Liver (tissue), 8 donors: ENCODE measurements at regions not wholly inside any gene's neighbourhood (a gene's known extent, or its start where the extent isn't known, plus 50 kb on each side); places are given as distances from the start of the nearest gene placed in this dataset.

Experiments
- DNase-seq: peaks from one replicate; pipeline ENCODE4 v3.0.0-alpha.2; 2017; ENCODE audit warnings: low spot score
- H3K27ac ChIP-seq, 2 donors: one replicate each; pipeline ENCODE4 v1.7.0; 2013; ENCODE audit warnings: inconsistent platforms in 2 of 2, low read length in 2 of 2, control low read depth in 1 of 2, low read depth in 1 of 2, mild to moderate bottlenecking in 1 of 2
- H3K27me3 ChIP-seq, 4 donors: one replicate each; pipeline versions ENCODE4 v1.6.1 to v1.7.0; 2013; ENCODE audit warnings: low read length in 3 of 4, inconsistent platforms in 1 of 4, mild to moderate bottlenecking in 1 of 4, moderate library complexity in 1 of 4; ENCODE audit not compliant: control insufficient read depth in 4 of 4, insufficient read depth in 4 of 4
- H3K36me3 ChIP-seq, 4 donors: one replicate each; pipeline versions ENCODE4 v1.6.1 to v1.7.0; 2013; ENCODE audit warnings: low read length in 3 of 4, mild to moderate bottlenecking in 3 of 4, low read depth in 1 of 4, moderate library complexity in 1 of 4; ENCODE audit not compliant: control insufficient read depth in 4 of 4, insufficient read depth in 3 of 4
- H3K4me1 ChIP-seq, 4 donors: one replicate each; pipeline versions ENCODE4 v1.6.1 to v1.7.0; 2013; ENCODE audit warnings: low read length in 3 of 4, mild to moderate bottlenecking in 3 of 4, moderate library complexity in 1 of 4; ENCODE audit not compliant: control insufficient read depth in 4 of 4, insufficient read depth in 4 of 4
- H3K4me3 ChIP-seq, 3 donors: one replicate each; pipeline versions ENCODE4 v1.6.1 to v1.7.0; 2013; ENCODE audit warnings: low read length in 3 of 3, control low read depth in 1 of 3, low read depth in 1 of 3, mild to moderate bottlenecking in 1 of 3
- H3K9ac ChIP-seq, 2 donors: one replicate each; pipeline ENCODE4 v1.7.0; 2013; ENCODE audit warnings: low read length in 2 of 2, mild to moderate bottlenecking in 2 of 2, moderate library complexity in 2 of 2, control low read depth in 1 of 2, low read depth in 1 of 2
- H3K9me3 ChIP-seq, 4 donors: one replicate each; pipeline versions ENCODE4 v1.6.1 to v1.7.0; 2013; ENCODE audit warnings: low read length in 3 of 4; ENCODE audit not compliant: control insufficient read depth in 4 of 4
- ATF3 ChIP-seq: IDR thresholded peaks from 2 replicates; pipeline ENCODE4 v1.6.1; 2016; ENCODE audit warnings: antibody characterized with exemption
- CTCF ChIP-seq: fragments of 150-350 bp; IDR thresholded peaks from 2 replicates; pipeline ENCODE4 v1.5.1; 2017; ENCODE audit warnings: improper control_type of control experiment, low read depth, low read length; ENCODE audit not compliant: missing input control
- FOXA1 ChIP-seq: IDR thresholded peaks from 2 replicates; pipeline ENCODE4 v1.6.1; 2016; ENCODE audit warnings: antibody characterized with exemption
- FOXA2 ChIP-seq: IDR thresholded peaks from 2 replicates; pipeline ENCODE4 v1.6.1; 2016; ENCODE audit warnings: antibody characterized with exemption
- GABPA ChIP-seq, 2 donors: IDR thresholded peaks in 1 of 2; conservative IDR thresholded peaks in 1 of 2; 2 replicates each; pipeline ENCODE4 v1.6.1; 2016; ENCODE audit warnings: antibody characterized with exemption in 2 of 2, mild to moderate bottlenecking in 1 of 2, moderate library complexity in 1 of 2
- HNF4A ChIP-seq, 2 donors: conservative IDR thresholded peaks; 2 replicates each; pipeline ENCODE4 v1.6.1; 2016; ENCODE audit warnings: antibody characterized with exemption in 2 of 2, mild to moderate bottlenecking in 2 of 2
- HNF4G ChIP-seq: IDR thresholded peaks from 2 replicates; pipeline ENCODE4 v1.6.1; 2016; ENCODE audit warnings: antibody characterized with exemption
- JUND ChIP-seq, 2 donors: IDR thresholded peaks; 2 replicates each; pipeline ENCODE4 v1.6.1; 2016; ENCODE audit warnings: antibody characterized with exemption in 2 of 2
- MAX ChIP-seq: IDR thresholded peaks from 2 replicates; pipeline ENCODE4 v1.6.1; 2016; ENCODE audit warnings: antibody characterized with exemption
- RAD21 ChIP-seq, 2 donors: IDR thresholded peaks; 2 replicates each; pipeline ENCODE4 v1.6.1; 2016; ENCODE audit warnings: antibody characterized with exemption in 2 of 2, mild to moderate bottlenecking in 2 of 2
- REST ChIP-seq: IDR thresholded peaks from 2 replicates; pipeline ENCODE4 v1.6.1; 2016; ENCODE audit warnings: antibody characterized with exemption, mild to moderate bottlenecking
- SP1 ChIP-seq: IDR thresholded peaks from 2 replicates; pipeline ENCODE4 v1.6.1; 2018; ENCODE audit warnings: antibody characterized with exemption, mild to moderate bottlenecking
- TAF1 ChIP-seq: conservative IDR thresholded peaks from 2 replicates; pipeline ENCODE4 v1.6.1; 2016; ENCODE audit warnings: antibody characterized with exemption, mild to moderate bottlenecking
- YY1 ChIP-seq: IDR thresholded peaks from 2 replicates; pipeline ENCODE4 v1.6.1; 2016; ENCODE audit warnings: antibody characterized with exemption, mild to moderate bottlenecking
- ZBTB33 ChIP-seq: IDR thresholded peaks from 2 replicates; pipeline ENCODE4 v1.6.1; 2016; ENCODE audit warnings: antibody characterized with exemption
- WGBS: extraction: QIAGEN DNeasy Blood & Tissue Kit; methylation state at CpG from one replicate; pipeline ENCODE4 v1.1.7; 2013; 5-methylcytosine and 5-hydroxymethylcytosine counted together
- donor health status: healthy.
- donor health status: healthy.
- donor health status: healthy.
- donor health status: healthy.
- donor health status: healthy.

- Histone ChIP-seq H3K9ac (no peak overlapping the region), H3K4me3 (no peak overlapping the region), H3K36me3 (no peaks in the 10 kb centered on the region), H3K27ac (no peak overlapping the region), H3K9me3 (no peaks in the 10 kb centered on the region), H3K4me1 (no peaks in the 10 kb centered on the region), H3K27me3 (no peaks in the 10 kb centered on the region)
- WGBS = 76% methylated on average over 1 of the region's 1 CpG
- TF ChIP-seq JUND (IDR thresholded peaks at IDR 0.05) (no peak), YY1 (no peak), CTCF (no peak), FOXA1 (no peak), ZBTB33 (no peak), ATF3 (no peak), FOXA2 (no peak), TAF1 (no peak), MAX (no peak), HNF4A (conservative IDR thresholded peaks at IDR 0.05) (no peak), RAD21 (IDR thresholded peaks at IDR 0.05) (no peak), SP1 (no peak), REST (no peak), HNF4G (no peak), GABPA (IDR thresholded peaks at IDR 0.05 in 1 of 2, conservative IDR thresholded peaks at IDR 0.05 in 1 of 2) (no peak)
- no peak for DNase-seq
Observed at GRCh38 chr12:78455991-78456390, 408.6 kb upstream of the SYT1 start.

- WGBS = 82% methylated on average over 1 of the region's 1 CpG
- TF ChIP-seq GABPA (IDR thresholded peaks at IDR 0.05 in 1 of 2, conservative IDR thresholded peaks at IDR 0.05 in 1 of 2) = no peak
- TF ChIP-seq HNF4A (conservative IDR thresholded peaks at IDR 0.05) = no peak
- TF ChIP-seq FOXA1 = no peak
- no peak for TF ChIP-seq REST
- TF ChIP-seq JUND (IDR thresholded peaks at IDR 0.05) = no peak
- TF ChIP-seq CTCF = no peak
- TF ChIP-seq HNF4G = no peak
- no peak for TF ChIP-seq MAX
Observed at GRCh38 chr12:78457938-78458337, 406.6 kb upstream of the SYT1 start.

More at GRCh38 chr12:78457938-78458337, 406.6 kb upstream of the SYT1 start:
- Histone ChIP-seq H3K27ac (no peak overlapping the region), H3K9ac (no peak overlapping the region), H3K4me3 (no peak overlapping the region), H3K9me3 (no peaks in the 10 kb centered on the region), H3K4me1 (no peaks in the 10 kb centered on the region), H3K36me3 (no peaks in the 10 kb centered on the region), H3K27me3 (no peaks in the 10 kb centered on the region)
- DNase-seq = no peak
